ENCODE measurements at regions not wholly inside any gene's neighbourhood (a gene's known extent, or its start where the extent isn't known, plus 50 kb on each side); places are given as distances from the start of the nearest gene placed in this dataset.

- H3K27me3 Mint-ChIP-seq (ENCODE audit: low read depth), result no peaks in the 10 kb centered on the region
- H3K4me3 Mint-ChIP-seq, result no peak overlapping the region
- Histone ChIP-seq H2BK5ac (ENCODE audit: insufficient read length, low read length) (no peak overlapping the region), H3K27me3 (ENCODE audit: insufficient read depth, low read length) (no peaks in the 10 kb centered on the region), H3K56ac (ENCODE audit: insufficient read length, low read depth, low read length) (no peak overlapping the region), H2AK5ac (ENCODE audit: insufficient read length, low read length) (no peak overlapping the region), H2BK12ac (ENCODE audit: insufficient read length, low read depth, low read length) (no peak overlapping the region), H3K18ac (ENCODE audit: insufficient read length, low read depth, low read length) (no peak overlapping the region), H3K79me2 (ENCODE audit: insufficient read depth, low read length) (no peaks in the 10 kb centered on the region), H3K4me2 (ENCODE audit: insufficient read depth, insufficient read length, low read length) (no peak overlapping the region), H3K9me3 (ENCODE audit: control insufficient read depth, low read depth, low read length) (no peaks in the 10 kb centered on the region), H4K20me1 (ENCODE audit: control insufficient read depth, insufficient read depth, insufficient read length) (no peaks in the 10 kb centered on the region), H3K23me2 (ENCODE audit: insufficient read length, low read depth, low read length, poor library complexity, severe bottlenecking) (no peaks in the 10 kb centered on the region), H2BK15ac (ENCODE audit: low read depth, low read length) (no peak overlapping the region), H2AFZ (ENCODE audit: low read length) (no peak overlapping the region), H3K23ac (ENCODE audit: insufficient read length, low read depth, low read length) (no peak overlapping the region), H3K14ac (ENCODE audit: insufficient read depth, low read length) (no peak overlapping the region), H3K9ac (ENCODE audit: extremely low read depth, insufficient read length, low read length) (no peak overlapping the region), H3T11ph (ENCODE audit: low read length) (no peak overlapping the region), H4K8ac (replicated peaks; ENCODE audit: insufficient read length, low read depth, low read length) (no peak overlapping the region), H4K5ac (ENCODE audit: insufficient read length, low read depth, low read length) (no peak overlapping the region), H4K91ac (ENCODE audit: insufficient read length, low read depth, low read length) (no peak overlapping the region), H2BK120ac (ENCODE audit: low read depth, low read length, poor library complexity, severe bottlenecking) (no peak overlapping the region), H3K79me1 (ENCODE audit: insufficient read depth, low read depth, low read length, poor library complexity, severe bottlenecking) (no peaks in the 10 kb centered on the region), H3K4ac (ENCODE audit: low read depth, low read length) (no peak overlapping the region), H2BK20ac (ENCODE audit: low read depth, low read length, poor library complexity, severe bottlenecking) (no peak overlapping the region), H3K27ac (ENCODE audit: insufficient read length, low read depth, low read length) (no peak overlapping the region), H3K4me1 (ENCODE audit: insufficient read depth, low read length) (no peaks in the 10 kb centered on the region)
- H3K4me1 Mint-ChIP-seq, result peaks cover 4 to 7% of the 10 kb centered on the region in 2 experiments
- peaks cover 0 to 2% of the 10 kb centered on the region in 2 experiments; a peak in 1 of 5 replicates for H3K9me3 Mint-ChIP-seq
- no peak overlapping the region for H3K27ac Mint-ChIP-seq
- DNase-seq, result no peak
- no CpG with 5 or more reads among the region's 2 CpGs for WGBS (ENCODE audit: extremely low coverage, insufficient read length, low lambda C conversion rate)
- TF ChIP-seq CTCF (conservative IDR thresholded peaks at IDR 0.05), result no peak
- no peaks in the 10 kb centered on the region for H3K36me3 Mint-ChIP-seq (ENCODE audit: insufficient read depth in 1 of 3, low read depth in 3 of 3)
Observed at GRCh38 chr2:212904646-212905045, 246.8 kb downstream of the IKZF2 start.
